Naive thymus-derived CD4-positive, alpha-beta T cell (primary cell): ENCODE measurements at regions not wholly inside any gene's neighbourhood (a gene's known extent, or its start where the extent isn't known, plus 50 kb on each side); places are given as distances from the start of the nearest gene placed in this dataset.
A peak's percentile ranks its signal among the peaks of the same experiment; 100 is the strongest.

Experiments
- ATAC-seq: fragments of 150-1000 bp; cut with Tn5 transposase; 2 replicates; pipeline ENCODE4 v1.10.0; 2021; ENCODE audit warnings: mild to moderate bottlenecking, moderate library complexity
- CTCF ChIA-PET: fragments of 350-600 bp; sonication (Branson Sonifier 250); formaldehyde crosslinking; loops from one replicate; lab custom pipeline; 2021; ENCODE audit warnings: antibody characterized with exemption; lab: Charles Lee
- POLR2A ChIA-PET: fragments of 350-600 bp; sonication (Branson Sonifier 250); formaldehyde crosslinking; loops from one replicate; lab custom pipeline; 2021; ENCODE audit warnings: antibody characterized with exemption, inconsistent platforms; lab: Charles Lee
- DNase-seq, 9 donors: peaks; one replicate each; pipeline versions ENCODE4 v3.0.0 to v3.0.0-alpha.2; 2020 to 2022; ENCODE audit warnings: mixed read lengths in 1 of 9
- H3K27ac ChIP-seq: one replicate; pipeline ENCODE4 v1.7.0; 2013; ENCODE audit warnings: mild to moderate bottlenecking, low read depth, low read length, moderate library complexity
- H3K27me3 ChIP-seq, 2 donors: one replicate each; pipeline ENCODE4 v1.7.0; 2013; ENCODE audit warnings: low read length in 2 of 2, mild to moderate bottlenecking in 2 of 2, moderate library complexity in 2 of 2; ENCODE audit not compliant: control insufficient read depth in 2 of 2, insufficient read depth in 2 of 2
- H3K36me3 ChIP-seq, 3 experiments: 1 replicate in 2 of 3; 2 replicates in 1 of 3; pipeline ENCODE4 v1.7.0; 2013; ENCODE audit warnings: low read length in 3 of 3, mild to moderate bottlenecking in 3 of 3, moderate library complexity in 1 of 3; ENCODE audit not compliant: insufficient read depth in 3 of 3, control insufficient read depth in 2 of 3
- H3K4me1 ChIP-seq, 2 donors: one replicate each; pipeline ENCODE4 v1.7.0; 2013; ENCODE audit warnings: low read length in 2 of 2, mild to moderate bottlenecking in 2 of 2, moderate library complexity in 1 of 2; ENCODE audit not compliant: control insufficient read depth in 2 of 2, insufficient read depth in 2 of 2
- H3K4me3 ChIP-seq: 2 replicates; pipeline ENCODE4 v1.7.0; 2013; ENCODE audit warnings: mild to moderate bottlenecking, low read length
- H3K9me3 ChIP-seq, 3 experiments: 1 replicate in 2 of 3; 2 replicates in 1 of 3; pipeline ENCODE4 v1.7.0; 2013; ENCODE audit warnings: low read length in 3 of 3; ENCODE audit not compliant: control insufficient read depth in 2 of 3
- H3K27ac Mint-ChIP-seq, 9 donors: one replicate each; pipeline ENCODE4 v1.8.0; 2020 to 2022; ENCODE audit warnings: mixed read lengths in 9 of 9, mild to moderate bottlenecking in 8 of 9, moderate library complexity in 5 of 9, inconsistent platforms in 2 of 9
- H3K27me3 Mint-ChIP-seq, 5 donors: one replicate each; pipeline ENCODE4 v1.8.0; 2021 to 2022; ENCODE audit warnings: mixed read lengths in 5 of 5, mild to moderate bottlenecking in 1 of 5
- H3K36me3 Mint-ChIP-seq, 5 donors: one replicate each; pipeline ENCODE4 v1.8.0; 2020 to 2022; ENCODE audit warnings: mixed read lengths in 5 of 5, mild to moderate bottlenecking in 3 of 5, inconsistent platforms in 1 of 5
- H3K4me1 Mint-ChIP-seq, 7 donors: one replicate each; pipeline ENCODE4 v1.8.0; 2020 to 2022; ENCODE audit warnings: mixed read lengths in 7 of 7, mild to moderate bottlenecking in 3 of 7, inconsistent platforms in 1 of 7
- H3K4me3 Mint-ChIP-seq, 10 donors: one replicate each; pipeline ENCODE4 v1.8.0; 2020 to 2022; ENCODE audit warnings: mild to moderate bottlenecking in 10 of 10, mixed read lengths in 10 of 10, moderate library complexity in 6 of 10, inconsistent platforms in 2 of 10
- H3K9me3 Mint-ChIP-seq, 11 donors: one replicate each; pipeline ENCODE4 v1.8.0; 2020 to 2022; ENCODE audit warnings: mixed read lengths in 11 of 11, mild to moderate bottlenecking in 4 of 11, inconsistent platforms in 1 of 11, moderate library complexity in 1 of 11
- intact Hi-C, 2 donors: fragments of 100-400 bp; cut with micrococcal nuclease; formaldehyde crosslinking; loops; one replicate each; pipeline ENCODE4 v1.15.1; 2023

- Mint-ChIP-seq H3K4me1 (peaks cover 0 to 46% (median 0%) of the 10 kb centered on the region in 7 donors), H3K36me3 (no peaks in the 10 kb centered on the region), H3K9me3 (no peaks in the 10 kb centered on the region), H3K27ac (peak overlapping the region in 2 of 9 donors; percentile 28 to 73), H3K4me3 (no peak overlapping the region), H3K27me3 (no peaks in the 10 kb centered on the region)
- H3K27ac ChIP-seq, result no peak overlapping the region
- POLR2A ChIA-PET, result no interaction called here
- H3K9me3 ChIP-seq, result no peaks in the 10 kb centered on the region
- intact Hi-C loops, result no loop called here
- no peak for ATAC-seq
- no peaks in the 10 kb centered on the region for H3K27me3 ChIP-seq
- no peaks in the 10 kb centered on the region for H3K36me3 ChIP-seq
- no peaks in the 10 kb centered on the region for H3K4me1 ChIP-seq
- CTCF ChIA-PET, result no interaction called here
- no peak for DNase-seq
- H3K4me3 ChIP-seq, result no peak overlapping the region
Measured at GRCh38 chr10:110399106-110399964, 94.6 kb upstream of the SMNDC1 start.

- Mint-ChIP-seq H3K4me3 (no peak overlapping the region), H3K27me3 (no peaks in the 10 kb centered on the region), H3K36me3 (no peaks in the 10 kb centered on the region), H3K27ac (no peak overlapping the region), H3K4me1 (peaks cover 0 to 47% (median 0%) of the 10 kb centered on the region in 7 donors), H3K9me3 (no peaks in the 10 kb centered on the region)
- no peaks in the 10 kb centered on the region for H3K9me3 ChIP-seq
- no peak for ATAC-seq
- no peaks in the 10 kb centered on the region for H3K36me3 ChIP-seq
- ChIA-PET CTCF (no interaction called here), POLR2A (no interaction called here)
- no peak overlapping the region for H3K4me3 ChIP-seq
- no peaks in the 10 kb centered on the region for H3K27me3 ChIP-seq
- no peaks in the 10 kb centered on the region for H3K4me1 ChIP-seq
- H3K27ac ChIP-seq, result no peak overlapping the region
- intact Hi-C loops, result no loop called here
- no peak for DNase-seq
Measured at GRCh38 chr10:110399965-110400933, 95.5 kb upstream of the SMNDC1 start.

- no peak overlapping the region for H3K27ac Mint-ChIP-seq
- intact Hi-C loops, result no loop called here
- no peak overlapping the region for H3K27ac ChIP-seq
- DNase-seq (no peak), ATAC-seq (no peak)
- no peaks in the 10 kb centered on the region for H3K36me3 Mint-ChIP-seq
- CTCF ChIA-PET, result no interaction called here
- H3K4me3 Mint-ChIP-seq, result no peak overlapping the region
- no peak overlapping the region for H3K4me3 ChIP-seq
- H3K9me3 Mint-ChIP-seq, result no peaks in the 10 kb centered on the region
- H3K36me3 ChIP-seq, result no peaks in the 10 kb centered on the region
- no peaks in the 10 kb centered on the region for H3K27me3 Mint-ChIP-seq
- H3K9me3 ChIP-seq, result no peaks in the 10 kb centered on the region
- H3K4me1 Mint-ChIP-seq, result peaks cover 0 to 35% (median 0%) of the 10 kb centered on the region in 7 donors
- no peaks in the 10 kb centered on the region for H3K27me3 ChIP-seq
- no peaks in the 10 kb centered on the region for H3K4me1 ChIP-seq
- POLR2A ChIA-PET, result no interaction called here
Measured at GRCh38 chr10:110401401-110402076, 96.2 kb upstream of the DUSP5 start.

- Mint-ChIP-seq H3K27ac (no peak overlapping the region), H3K36me3 (no peaks in the 10 kb centered on the region), H3K9me3 (no peaks in the 10 kb centered on the region), H3K4me3 (no peak overlapping the region), H3K4me1 (peaks cover 0 to 35% (median 0%) of the 10 kb centered on the region in 7 donors), H3K27me3 (no peaks in the 10 kb centered on the region)
- DNase-seq, result no peak
- no peak for ATAC-seq
- H3K9me3 ChIP-seq, result no peaks in the 10 kb centered on the region
- no peak overlapping the region for H3K27ac ChIP-seq
- CTCF ChIA-PET, result no interaction called here
- no peak overlapping the region for H3K4me3 ChIP-seq
- POLR2A ChIA-PET, result no interaction called here
- intact Hi-C loops, result no loop called here
- no peaks in the 10 kb centered on the region for H3K4me1 ChIP-seq
- H3K36me3 ChIP-seq, result no peaks in the 10 kb centered on the region
- H3K27me3 ChIP-seq, result no peaks in the 10 kb centered on the region
Measured at GRCh38 chr10:110402077-110402416, 95.7 kb upstream of the DUSP5 start.

- Histone ChIP-seq H3K27me3 (no peaks in the 10 kb centered on the region), H3K4me1 (no peaks in the 10 kb centered on the region), H3K36me3 (no peaks in the 10 kb centered on the region), H3K9me3 (no peaks in the 10 kb centered on the region), H3K4me3 (no peak overlapping the region), H3K27ac (no peak overlapping the region)
- CTCF ChIA-PET, result no interaction called here
- no peaks in the 10 kb centered on the region for H3K36me3 Mint-ChIP-seq
- DNase-seq (no peak), ATAC-seq (no peak)
- H3K9me3 Mint-ChIP-seq, result no peaks in the 10 kb centered on the region
- peaks cover 0 to 34% (median 0%) of the 10 kb centered on the region in 7 donors for H3K4me1 Mint-ChIP-seq
- peak overlapping the region in 1 of 9 donors; percentile 65 for H3K27ac Mint-ChIP-seq
- H3K4me3 Mint-ChIP-seq, result no peak overlapping the region
- intact Hi-C loops, result no loop called here
- POLR2A ChIA-PET, result no interaction called here
- H3K27me3 Mint-ChIP-seq, result peaks cover 0 to 2% (median 0%) of the 10 kb centered on the region in 5 donors
Measured at GRCh38 chr10:110403593-110403992, 94.1 kb upstream of the DUSP5 start.

- H3K27ac ChIP-seq, result no peak overlapping the region
- Mint-ChIP-seq H3K4me1 (peaks cover 0 to 33% (median 0%) of the 10 kb centered on the region in 7 donors), H3K27me3 (peaks cover 0 to 2% (median 0%) of the 10 kb centered on the region in 5 donors), H3K4me3 (no peak overlapping the region), H3K36me3 (no peaks in the 10 kb centered on the region), H3K9me3 (no peaks in the 10 kb centered on the region), H3K27ac (no peak overlapping the region)
- H3K27me3 ChIP-seq, result no peaks in the 10 kb centered on the region
- H3K9me3 ChIP-seq, result no peaks in the 10 kb centered on the region
- no peak overlapping the region for H3K4me3 ChIP-seq
- ChIA-PET CTCF (no interaction called here), POLR2A (no interaction called here)
- no peaks in the 10 kb centered on the region for H3K4me1 ChIP-seq
- no peak for ATAC-seq
- DNase-seq, result no peak
- intact Hi-C loops, result no loop called here
- no peaks in the 10 kb centered on the region for H3K36me3 ChIP-seq
Measured at GRCh38 chr10:110404413-110404812, 93.3 kb upstream of the DUSP5 start.
